Natural killer cell (primary cell): ENCODE measurements at regions not wholly inside any gene's neighbourhood (a gene's known extent, or its start where the extent isn't known, plus 50 kb on each side); places are given as distances from the start of the nearest gene placed in this dataset.
"Not testable (repeated sequence)": the region's sequence is repeated elsewhere in the genome, so short reads cannot be mapped to it uniquely, and the experiment has no call there.

Experiments used
- ATAC-seq, 3 donors: fragments of 150-1000 bp in 2 of 3; fragments of 200-7000 bp in 1 of 3; cut with Tn5 transposase; 1 replicate in 1 of 3; 2 replicates in 2 of 3; pipeline ENCODE4 v1.10.0; 2021; ENCODE audit warnings: mild to moderate bottlenecking in 2 of 3, moderate library complexity in 2 of 3
- DNase-seq, 2 donors: peaks; one replicate each; pipeline versions ENCODE4 v3.0.0 to v3.0.0-alpha.2; 2013 to 2021; ENCODE audit warnings: mixed read lengths in 1 of 2
- H3K27ac ChIP-seq: one replicate; pipeline ENCODE4 v1.5.1; 2013; ENCODE audit warnings: mild to moderate bottlenecking, low read length
- H3K27me3 ChIP-seq: one replicate; pipeline ENCODE4 v1.6.1; 2013; ENCODE audit warnings: low read length; ENCODE audit not compliant: control insufficient read depth, insufficient read depth
- H3K36me3 ChIP-seq: one replicate; pipeline ENCODE4 v1.6.1; 2013; ENCODE audit warnings: low read length; ENCODE audit not compliant: control insufficient read depth, insufficient read depth
- H3K4me1 ChIP-seq: one replicate; pipeline ENCODE4 v1.6.1; 2013; ENCODE audit warnings: low read length; ENCODE audit not compliant: control insufficient read depth, insufficient read depth
- H3K4me3 ChIP-seq: one replicate; pipeline ENCODE4 v1.5.1; 2013; ENCODE audit warnings: low read length
- H3K9me3 ChIP-seq: one replicate; pipeline ENCODE4 v1.6.1; 2013; ENCODE audit warnings: low read length; ENCODE audit not compliant: control insufficient read depth, insufficient read depth
- H3K27ac Mint-ChIP-seq, 2 donors: one replicate each; pipeline ENCODE4 v1.8.0; 2022; ENCODE audit warnings: mild to moderate bottlenecking in 2 of 2, mixed read lengths in 2 of 2, moderate library complexity in 1 of 2
- H3K27me3 Mint-ChIP-seq, 2 donors: one replicate each; pipeline ENCODE4 v1.8.0; 2022; ENCODE audit warnings: low read depth in 2 of 2, mixed read lengths in 2 of 2
- H3K36me3 Mint-ChIP-seq: one replicate; pipeline ENCODE4 v1.8.0; 2022; ENCODE audit warnings: mixed read lengths
- H3K4me1 Mint-ChIP-seq, 2 donors: one replicate each; pipeline ENCODE4 v1.8.0; 2022; ENCODE audit warnings: mixed read lengths in 2 of 2
- H3K4me3 Mint-ChIP-seq: one replicate; pipeline ENCODE4 v1.8.0; 2022; ENCODE audit warnings: mild to moderate bottlenecking, moderate library complexity, mixed read lengths
- H3K9me3 Mint-ChIP-seq, 2 donors: one replicate each; pipeline ENCODE4 v1.8.0; 2022; ENCODE audit warnings: mixed read lengths in 2 of 2
- CTCF ChIP-seq: fragments of 200-600 bp; IDR thresholded peaks from one replicate; pipeline ENCODE4 v1.8.0; 2022; ENCODE audit warnings: antibody characterized with exemption
- WGBS: methylation state at CpG from one replicate; pipeline ENCODE4 v1.1.7; 2013; ENCODE audit warnings: missing lambda C conversion rate; ENCODE audit not compliant: insufficient coverage; 5-methylcytosine and 5-hydroxymethylcytosine counted together
- intact Hi-C: fragments of 100-400 bp; cut with micrococcal nuclease; formaldehyde crosslinking; loops from one replicate; pipeline ENCODE4 v1.14.2; 2022

DNA sequence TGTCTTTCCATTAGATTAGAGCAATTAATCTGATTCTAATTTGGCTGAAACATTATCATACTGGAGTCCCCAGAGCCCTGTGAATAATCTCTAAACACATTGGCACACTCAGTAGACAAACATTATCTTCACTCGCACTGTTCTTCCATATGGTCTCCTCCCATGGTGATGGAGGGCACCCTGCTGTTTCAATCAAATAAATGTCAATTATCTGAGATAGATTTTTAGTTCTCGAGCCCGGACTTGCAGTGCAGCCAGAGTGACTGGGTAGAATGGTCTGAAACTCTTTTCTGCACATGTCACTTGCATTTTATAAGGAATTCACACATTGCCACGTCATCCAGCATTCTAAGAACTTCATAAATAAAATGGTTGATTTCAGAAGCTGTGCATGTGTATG, 90.6 kb upstream of the MAP3K7 start:
- H3K4me3 ChIP-seq, result no peak overlapping the region
- Mint-ChIP-seq H3K4me3 (no peak overlapping the region), H3K36me3 (no peaks in the 10 kb centered on the region), H3K27ac (no peak overlapping the region), H3K27me3 (peaks cover 10 to 38% of the 10 kb centered on the region in 2 donors), H3K9me3 (no peaks in the 10 kb centered on the region), H3K4me1 (no peaks in the 10 kb centered on the region)
- 83% methylated on average over 2 of the region's 4 CpGs for WGBS
- no peak for TF ChIP-seq CTCF
- H3K27me3 ChIP-seq, result no peaks in the 10 kb centered on the region
- ATAC-seq (no peak), DNase-seq (no peak)
- intact Hi-C loops, result no loop called here
- H3K9me3 ChIP-seq, result no peaks in the 10 kb centered on the region
- H3K4me1 ChIP-seq, result no peaks in the 10 kb centered on the region
- no peak overlapping the region for H3K27ac ChIP-seq
- no peaks in the 10 kb centered on the region for H3K36me3 ChIP-seq

DNA sequence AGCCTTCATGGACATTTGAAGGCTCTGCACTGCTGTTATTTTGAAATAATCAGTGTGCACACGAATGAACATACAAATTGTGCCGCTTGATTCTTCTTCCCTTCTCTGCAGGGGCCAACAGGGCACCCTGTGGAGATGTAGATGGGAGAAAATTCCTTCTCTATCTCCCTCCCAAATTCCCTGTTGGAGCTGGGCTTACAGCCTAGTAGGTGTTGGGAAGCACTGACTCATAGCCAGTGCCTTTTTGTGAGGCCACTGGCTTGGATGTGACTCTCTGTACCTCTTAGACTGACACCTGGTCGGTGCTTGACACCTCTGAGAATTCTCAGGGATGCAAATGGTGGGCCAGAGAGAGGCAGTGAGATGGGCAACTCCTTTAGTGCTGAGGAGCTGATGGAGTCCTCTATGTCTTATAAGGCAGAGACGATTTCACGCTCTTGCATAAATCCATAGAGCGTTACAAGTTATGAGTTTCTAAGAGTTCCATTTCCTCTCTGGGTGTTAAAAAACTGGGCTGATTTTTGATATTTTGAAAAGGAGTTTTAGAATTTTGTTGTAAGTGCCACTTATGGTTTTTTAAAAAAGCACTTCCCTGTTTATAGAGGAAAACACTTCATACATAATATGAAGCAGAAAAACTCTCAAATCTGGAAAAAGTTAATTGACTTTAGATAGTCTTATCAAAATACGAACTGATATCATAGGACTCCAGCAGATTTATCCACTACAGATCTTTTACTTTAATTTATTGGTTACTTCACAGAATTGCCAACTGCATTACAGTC, 89.8 kb upstream of the MAP3K7 start:
- intact Hi-C loops, result no loop called here
- Histone ChIP-seq H3K4me3 (no peak overlapping the region), H3K27me3 (no peaks in the 10 kb centered on the region), H3K27ac (no peak overlapping the region), H3K36me3 (no peaks in the 10 kb centered on the region), H3K4me1 (no peaks in the 10 kb centered on the region), H3K9me3 (no peaks in the 10 kb centered on the region)
- ATAC-seq (no peak), DNase-seq (no peak)
- Mint-ChIP-seq H3K4me3 (no peak overlapping the region), H3K9me3 (no peaks in the 10 kb centered on the region), H3K4me1 (no peaks in the 10 kb centered on the region), H3K27me3 (peaks cover 10 to 36% of the 10 kb centered on the region in 2 donors), H3K27ac (no peak overlapping the region), H3K36me3 (no peaks in the 10 kb centered on the region)
- no peak for TF ChIP-seq CTCF
- WGBS, result 77% methylated on average over 5 of the region's 7 CpGs

- H3K9me3 ChIP-seq, ATAC-seq, H3K4me1 Mint-ChIP-seq, H3K27ac Mint-ChIP-seq, DNase-seq, H3K36me3 Mint-ChIP-seq, intact Hi-C loops, H3K36me3 ChIP-seq, H3K4me1 ChIP-seq, H3K4me3 Mint-ChIP-seq, H3K27ac ChIP-seq, H3K27me3 ChIP-seq, H3K4me3 ChIP-seq, H3K9me3 Mint-ChIP-seq: not testable (repeated sequence)
- peaks cover 8 to 28% of the 10 kb centered on the region in 2 donors for H3K27me3 Mint-ChIP-seq
- 83% methylated on average over 1 of the region's 8 CpGs for WGBS
Observed at GRCh38 chr6:90675107-90675506, 88.2 kb upstream of the MAP3K7 start.

GRCh38 chr6:90674077-90674476, 87.2 kb upstream of the MAP3K7 start:
- H3K4me3 ChIP-seq, H3K27me3 ChIP-seq, H3K4me3 Mint-ChIP-seq, H3K27ac Mint-ChIP-seq, ATAC-seq, H3K9me3 Mint-ChIP-seq, H3K36me3 Mint-ChIP-seq, H3K4me1 Mint-ChIP-seq, H3K27ac ChIP-seq, DNase-seq, H3K36me3 ChIP-seq, intact Hi-C loops, H3K4me1 ChIP-seq, H3K9me3 ChIP-seq: not testable (repeated sequence)
- H3K27me3 Mint-ChIP-seq, result peaks cover 8 to 23% of the 10 kb centered on the region in 2 donors
- WGBS, result 88% methylated on average over 8 of the region's 9 CpGs
